Naive thymus-derived CD4-positive, alpha-beta T cell (primary cell): ENCODE measurements at regions not wholly inside any gene's neighbourhood (a gene's known extent, or its start where the extent isn't known, plus 50 kb on each side); places are given as distances from the start of the nearest gene placed in this dataset.

Source experiments
- ATAC-seq: fragments of 150-1000 bp; cut with Tn5 transposase; 2 replicates; pipeline ENCODE4 v1.10.0; 2021; ENCODE audit warnings: mild to moderate bottlenecking, moderate library complexity
- CTCF ChIA-PET: fragments of 350-600 bp; sonication (Branson Sonifier 250); formaldehyde crosslinking; loops from one replicate; lab custom pipeline; 2021; ENCODE audit warnings: antibody characterized with exemption; lab: Charles Lee
- POLR2A ChIA-PET: fragments of 350-600 bp; sonication (Branson Sonifier 250); formaldehyde crosslinking; loops from one replicate; lab custom pipeline; 2021; ENCODE audit warnings: antibody characterized with exemption, inconsistent platforms; lab: Charles Lee
- DNase-seq, 9 donors: peaks; one replicate each; pipeline versions ENCODE4 v3.0.0 to v3.0.0-alpha.2; 2020 to 2022; ENCODE audit warnings: mixed read lengths in 1 of 9
- H3K27ac ChIP-seq: one replicate; pipeline ENCODE4 v1.7.0; 2013; ENCODE audit warnings: mild to moderate bottlenecking, low read depth, low read length, moderate library complexity
- H3K27me3 ChIP-seq, 2 donors: one replicate each; pipeline ENCODE4 v1.7.0; 2013; ENCODE audit warnings: low read length in 2 of 2, mild to moderate bottlenecking in 2 of 2, moderate library complexity in 2 of 2; ENCODE audit not compliant: control insufficient read depth in 2 of 2, insufficient read depth in 2 of 2
- H3K36me3 ChIP-seq, 3 experiments: 1 replicate in 2 of 3; 2 replicates in 1 of 3; pipeline ENCODE4 v1.7.0; 2013; ENCODE audit warnings: low read length in 3 of 3, mild to moderate bottlenecking in 3 of 3, moderate library complexity in 1 of 3; ENCODE audit not compliant: insufficient read depth in 3 of 3, control insufficient read depth in 2 of 3
- H3K4me1 ChIP-seq, 2 donors: one replicate each; pipeline ENCODE4 v1.7.0; 2013; ENCODE audit warnings: low read length in 2 of 2, mild to moderate bottlenecking in 2 of 2, moderate library complexity in 1 of 2; ENCODE audit not compliant: control insufficient read depth in 2 of 2, insufficient read depth in 2 of 2
- H3K4me3 ChIP-seq: 2 replicates; pipeline ENCODE4 v1.7.0; 2013; ENCODE audit warnings: mild to moderate bottlenecking, low read length
- H3K9me3 ChIP-seq, 3 experiments: 1 replicate in 2 of 3; 2 replicates in 1 of 3; pipeline ENCODE4 v1.7.0; 2013; ENCODE audit warnings: low read length in 3 of 3; ENCODE audit not compliant: control insufficient read depth in 2 of 3
- H3K27ac Mint-ChIP-seq, 9 donors: one replicate each; pipeline ENCODE4 v1.8.0; 2020 to 2022; ENCODE audit warnings: mixed read lengths in 9 of 9, mild to moderate bottlenecking in 8 of 9, moderate library complexity in 5 of 9, inconsistent platforms in 2 of 9
- H3K27me3 Mint-ChIP-seq, 5 donors: one replicate each; pipeline ENCODE4 v1.8.0; 2021 to 2022; ENCODE audit warnings: mixed read lengths in 5 of 5, mild to moderate bottlenecking in 1 of 5
- H3K36me3 Mint-ChIP-seq, 5 donors: one replicate each; pipeline ENCODE4 v1.8.0; 2020 to 2022; ENCODE audit warnings: mixed read lengths in 5 of 5, mild to moderate bottlenecking in 3 of 5, inconsistent platforms in 1 of 5
- H3K4me1 Mint-ChIP-seq, 7 donors: one replicate each; pipeline ENCODE4 v1.8.0; 2020 to 2022; ENCODE audit warnings: mixed read lengths in 7 of 7, mild to moderate bottlenecking in 3 of 7, inconsistent platforms in 1 of 7
- H3K4me3 Mint-ChIP-seq, 10 donors: one replicate each; pipeline ENCODE4 v1.8.0; 2020 to 2022; ENCODE audit warnings: mild to moderate bottlenecking in 10 of 10, mixed read lengths in 10 of 10, moderate library complexity in 6 of 10, inconsistent platforms in 2 of 10
- H3K9me3 Mint-ChIP-seq, 11 donors: one replicate each; pipeline ENCODE4 v1.8.0; 2020 to 2022; ENCODE audit warnings: mixed read lengths in 11 of 11, mild to moderate bottlenecking in 4 of 11, inconsistent platforms in 1 of 11, moderate library complexity in 1 of 11
- intact Hi-C, 2 donors: fragments of 100-400 bp; cut with micrococcal nuclease; formaldehyde crosslinking; loops; one replicate each; pipeline ENCODE4 v1.15.1; 2023

GRCh38 chr5:21254161-21254560 lies 1266.2 kb upstream of the CDH18 start:
- H3K27me3 ChIP-seq: no peaks in the 10 kb centered on the region
- H3K4me1 Mint-ChIP-seq: no peaks in the 10 kb centered on the region
- POLR2A ChIA-PET: no interaction called here
- no peaks in the 10 kb centered on the region for H3K36me3 Mint-ChIP-seq
- no peak overlapping the region for H3K4me3 Mint-ChIP-seq
- ATAC-seq: no peak
- H3K27ac Mint-ChIP-seq: no peak overlapping the region
- no peaks in the 10 kb centered on the region for H3K27me3 Mint-ChIP-seq
- no peak for DNase-seq
- H3K9me3 Mint-ChIP-seq: peaks cover 4 to 21% (median 7%) of the 10 kb centered on the region in 11 donors
- H3K36me3 ChIP-seq: no peaks in the 10 kb centered on the region
- H3K9me3 ChIP-seq: no peaks in the 10 kb centered on the region
- no peak overlapping the region for H3K4me3 ChIP-seq
- intact Hi-C loops: no loop called here
- H3K4me1 ChIP-seq: no peaks in the 10 kb centered on the region
- no peak overlapping the region for H3K27ac ChIP-seq
- CTCF ChIA-PET: no interaction called here

DNA sequence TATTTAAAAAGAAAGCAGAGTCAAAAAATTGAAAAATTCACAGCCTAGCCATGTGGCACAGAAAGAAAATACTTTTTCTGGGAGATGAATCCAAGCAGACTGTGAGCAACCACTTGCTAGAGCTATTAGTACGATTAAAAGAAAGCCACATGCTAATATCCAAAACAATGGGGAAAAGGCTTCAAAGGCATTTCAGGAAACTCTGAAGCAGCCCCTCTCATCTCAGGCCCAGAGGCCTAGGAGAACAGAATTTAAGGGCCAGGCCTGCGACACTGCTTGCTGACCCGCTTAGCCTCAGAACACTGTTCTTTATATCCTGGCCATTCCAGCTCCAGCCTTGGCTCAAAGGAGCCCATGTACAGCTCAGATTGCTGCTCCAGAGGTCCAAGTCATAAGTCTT lies 1257.0 kb upstream of the CDH18 start:
- Histone ChIP-seq H3K27ac (no peak overlapping the region), H3K27me3 (no peaks in the 10 kb centered on the region), H3K4me1 (no peaks in the 10 kb centered on the region), H3K36me3 (no peaks in the 10 kb centered on the region), H3K9me3 (no peaks in the 10 kb centered on the region), H3K4me3 (no peak overlapping the region)
- H3K27me3 Mint-ChIP-seq: no peaks in the 10 kb centered on the region
- no peak for ATAC-seq
- DNase-seq: no peak
- H3K4me3 Mint-ChIP-seq: no peak overlapping the region
- H3K36me3 Mint-ChIP-seq: no peaks in the 10 kb centered on the region
- no peak overlapping the region for H3K27ac Mint-ChIP-seq
- POLR2A ChIA-PET: no interaction called here
- peaks cover 0 to 14% (median 5%) of the 10 kb centered on the region in 11 donors for H3K9me3 Mint-ChIP-seq
- intact Hi-C loops: no loop called here
- CTCF ChIA-PET: no interaction called here
- peaks cover 0 to 2% (median 0%) of the 10 kb centered on the region in 7 donors for H3K4me1 Mint-ChIP-seq

DNA sequence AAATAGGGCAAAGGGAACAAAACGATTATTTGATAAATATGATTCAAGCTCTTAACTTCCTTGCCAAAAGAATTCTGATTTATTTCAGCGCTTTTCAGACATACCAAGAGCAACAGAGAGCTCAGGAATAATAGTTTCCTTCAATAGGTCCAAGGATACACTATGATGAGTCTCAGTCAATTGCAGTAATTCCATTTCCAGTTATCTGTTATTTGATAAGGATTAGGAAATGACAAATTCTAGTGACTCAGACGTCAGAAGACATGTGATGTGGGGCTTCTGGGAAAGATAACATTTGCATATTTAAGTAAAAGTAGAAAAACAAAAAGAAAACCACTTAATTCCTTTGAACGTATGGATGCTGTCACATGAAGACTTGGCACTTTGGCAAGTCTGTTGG lies 1250.8 kb upstream of the CDH18 start:
- Histone ChIP-seq H3K27ac (no peak overlapping the region), H3K4me3 (no peak overlapping the region), H3K27me3 (no peaks in the 10 kb centered on the region), H3K36me3 (no peaks in the 10 kb centered on the region), H3K9me3 (no peaks in the 10 kb centered on the region), H3K4me1 (no peaks in the 10 kb centered on the region)
- Mint-ChIP-seq H3K9me3 (peaks cover 0 to 29% (median 0%) of the 10 kb centered on the region in 11 donors), H3K4me1 (peaks cover 0 to 2% (median 0%) of the 10 kb centered on the region in 7 donors), H3K27ac (no peak overlapping the region), H3K4me3 (no peak overlapping the region), H3K27me3 (no peaks in the 10 kb centered on the region), H3K36me3 (no peaks in the 10 kb centered on the region)
- ATAC-seq: no peak
- ChIA-PET POLR2A (no interaction called here), CTCF (no interaction called here)
- intact Hi-C loops: no loop called here
- no peak for DNase-seq

GRCh38 chr5:21237461-21237860 lies 1249.5 kb upstream of the CDH18 start:
- Histone ChIP-seq H3K27me3 (no peaks in the 10 kb centered on the region), H3K36me3 (no peaks in the 10 kb centered on the region), H3K4me3 (no peak overlapping the region), H3K9me3 (no peaks in the 10 kb centered on the region), H3K27ac (no peak overlapping the region), H3K4me1 (no peaks in the 10 kb centered on the region)
- Mint-ChIP-seq H3K4me1 (peaks cover 0 to 2% (median 0%) of the 10 kb centered on the region in 7 donors), H3K27me3 (no peaks in the 10 kb centered on the region), H3K9me3 (peaks cover 0 to 29% (median 4%) of the 10 kb centered on the region in 11 donors), H3K36me3 (no peaks in the 10 kb centered on the region), H3K4me3 (no peak overlapping the region), H3K27ac (no peak overlapping the region)
- no peak for ATAC-seq
- DNase-seq: no peak
- POLR2A ChIA-PET: no interaction called here
- CTCF ChIA-PET: no interaction called here
- intact Hi-C loops: no loop called here

- Histone ChIP-seq H3K27ac (no peak overlapping the region), H3K36me3 (no peaks in the 10 kb centered on the region), H3K27me3 (no peaks in the 10 kb centered on the region), H3K4me1 (no peaks in the 10 kb centered on the region), H3K4me3 (no peak overlapping the region), H3K9me3 (no peaks in the 10 kb centered on the region)
- ChIA-PET POLR2A (no interaction called here), CTCF (no interaction called here)
- no peak for ATAC-seq
- H3K36me3 Mint-ChIP-seq: no peaks in the 10 kb centered on the region
- H3K4me3 Mint-ChIP-seq: no peak overlapping the region
- H3K27ac Mint-ChIP-seq: no peak overlapping the region
- no peak for DNase-seq
- intact Hi-C loops: no loop called here
- H3K9me3 Mint-ChIP-seq: peaks cover 0 to 26% (median 2%) of the 10 kb centered on the region in 11 donors
- no peaks in the 10 kb centered on the region for H3K27me3 Mint-ChIP-seq
- peaks cover 0 to under 1% (median 0%) of the 10 kb centered on the region in 7 donors for H3K4me1 Mint-ChIP-seq
These were observed 1249.0 kb upstream of the CDH18 start for GRCh38 chr5:21236971-21237427.

- Histone ChIP-seq H3K4me1 (no peaks in the 10 kb centered on the region), H3K9me3 (no peaks in the 10 kb centered on the region), H3K4me3 (no peak overlapping the region), H3K36me3 (no peaks in the 10 kb centered on the region), H3K27ac (no peak overlapping the region), H3K27me3 (no peaks in the 10 kb centered on the region)
- intact Hi-C loops: no loop called here
- no peak for ATAC-seq
- no peak for DNase-seq
- CTCF ChIA-PET: no interaction called here
- H3K4me3 Mint-ChIP-seq: no peak overlapping the region
- H3K36me3 Mint-ChIP-seq: no peaks in the 10 kb centered on the region
- H3K27ac Mint-ChIP-seq: no peak overlapping the region
- POLR2A ChIA-PET: no interaction called here
- no peaks in the 10 kb centered on the region for H3K27me3 Mint-ChIP-seq
- no peaks in the 10 kb centered on the region for H3K4me1 Mint-ChIP-seq
- H3K9me3 Mint-ChIP-seq: peaks cover 0 to 23% (median 2%) of the 10 kb centered on the region in 11 donors
These were observed 1248.1 kb upstream of the CDH18 start for GRCh38 chr5:21236104-21236503.

- H3K27me3 Mint-ChIP-seq: no peaks in the 10 kb centered on the region
- H3K4me1 Mint-ChIP-seq: no peaks in the 10 kb centered on the region
- intact Hi-C loops: no loop called here
These were observed 1237.4 kb upstream of the CDH18 start for GRCh38 chr5:21225223-21226064.

More at GRCh38 chr5:21225223-21226064, 1237.4 kb upstream of the CDH18 start:
- Mint-ChIP-seq H3K9me3 (peaks cover 3 to 28% (median 17%) of the 10 kb centered on the region in 11 donors), H3K36me3 (peaks cover 0 to 5% (median 0%) of the 10 kb centered on the region in 5 donors), H3K4me3 (no peak overlapping the region), H3K27ac (no peak overlapping the region)
- no peak for ATAC-seq
- no peaks in the 10 kb centered on the region for H3K4me1 ChIP-seq
- ChIA-PET POLR2A (no interaction called here), CTCF (no interaction called here)
- H3K36me3 ChIP-seq: no peaks in the 10 kb centered on the region
- no peak overlapping the region for H3K4me3 ChIP-seq
- no peak for DNase-seq
- H3K27me3 ChIP-seq: no peaks in the 10 kb centered on the region
- H3K9me3 ChIP-seq: no peaks in the 10 kb centered on the region
- no peak overlapping the region for H3K27ac ChIP-seq
